HEK293 (cell line): ENCODE measurements at regions not wholly inside any gene's neighbourhood (a gene's known extent, or its start where the extent isn't known, plus 50 kb on each side); places are given as distances from the start of the nearest gene placed in this dataset.

Experiments
- CTCF ChIP-seq: fragments of 450-650 bp; formaldehyde crosslinking; IDR thresholded peaks from 2 replicates; pipeline ENCODE4 v1.5.1; 2016; ENCODE audit warnings: missing biosample characterization, missing genetic modification characterization
- HOXC10 ChIP-seq: sonication (generic); formaldehyde crosslinking; IDR thresholded peaks from 2 replicates; pipeline ENCODE4 v1.8.1; 2023; ENCODE audit warnings: mild to moderate bottlenecking, missing genetic modification reagents
- ZFP41 ChIP-seq: fragments of 450-650 bp; formaldehyde crosslinking; IDR thresholded peaks from 2 replicates; pipeline ENCODE4 v1.5.1; 2016; ENCODE audit warnings: missing biosample characterization, missing genetic modification characterization, borderline replicate concordance
- ZNF121 ChIP-seq: fragments of 450-650 bp; formaldehyde crosslinking; IDR thresholded peaks from 2 replicates; pipeline ENCODE4 v1.5.1; 2016; ENCODE audit warnings: missing biosample characterization, missing genetic modification characterization
- ZNF449 ChIP-seq: fragments of 450-650 bp; formaldehyde crosslinking; IDR thresholded peaks from 2 replicates; pipeline ENCODE4 v1.5.1; 2017; ENCODE audit warnings: missing biosample characterization, mild to moderate bottlenecking, missing genetic modification characterization, moderate library complexity
- ZNF544 ChIP-seq: fragments of 450-650 bp; formaldehyde crosslinking; IDR thresholded peaks from 2 replicates; pipeline ENCODE4 v1.5.0; 2017; ENCODE audit warnings: missing biosample characterization, missing genetic modification characterization
- ZNF560 ChIP-seq: fragments of 450-650 bp; formaldehyde crosslinking; IDR thresholded peaks from 2 replicates; pipeline ENCODE4 v1.5.1; 2017; ENCODE audit warnings: missing biosample characterization, missing genetic modification characterization, borderline replicate concordance
- ZNF621 ChIP-seq: fragments of 450-650 bp; formaldehyde crosslinking; IDR thresholded peaks from 2 replicates; pipeline ENCODE4 v1.5.1; 2017; ENCODE audit warnings: missing biosample characterization, missing genetic modification characterization
- TF ChIP-seq, protein P1 (sequence below): fragments of 450-650 bp; formaldehyde crosslinking; optimal IDR thresholded peaks from 2 replicates; pipeline ENCODE3; 2016; ENCODE audit warnings: missing biosample characterization, mild to moderate bottlenecking, missing genetic modification characterization

GRCh38 chr4:28677808-28678207, 1817.2 kb downstream of the STIM2 start:
- no peak for TF ChIP-seq CTCF
- TF ChIP-seq ZNF621 (tag by site-specific recombination) = no peak
- no peak for TF ChIP-seq HOXC10 (CRISPR knock-in tag)
- TF ChIP-seq ZNF560 (tag by site-specific recombination) = no peak
- TF ChIP-seq, protein P1, sequence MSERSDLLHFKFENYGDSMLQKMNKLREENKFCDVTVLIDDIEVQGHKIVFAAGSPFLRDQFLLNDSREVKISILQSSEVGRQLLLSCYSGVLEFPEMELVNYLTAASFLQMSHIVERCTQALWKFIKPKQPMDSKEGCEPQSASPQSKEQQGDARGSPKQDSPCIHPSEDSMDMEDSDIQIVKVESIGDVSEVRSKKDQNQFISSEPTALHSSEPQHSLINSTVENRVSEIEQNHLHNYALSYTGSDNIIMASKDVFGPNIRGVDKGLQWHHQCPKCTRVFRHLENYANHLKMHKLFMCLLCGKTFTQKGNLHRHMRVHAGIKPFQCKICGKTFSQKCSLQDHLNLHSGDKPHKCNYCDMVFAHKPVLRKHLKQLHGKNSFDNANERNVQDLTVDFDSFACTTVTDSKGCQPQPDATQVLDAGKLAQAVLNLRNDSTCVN (tag by site-specific recombination) = no peak
- no peak for TF ChIP-seq ZNF449
- no peak for TF ChIP-seq ZNF544 (tag by site-specific recombination)
- no peak for TF ChIP-seq ZFP41 (tag by site-specific recombination)
- TF ChIP-seq ZNF121 = no peak
